Activated naive CD8-positive, alpha-beta T cell treated with anti-CD3 and anti-CD28 coated beads, Interleukin-2, amount 50 U/mL, for 24 hours (primary cell): ENCODE measurements at regions not wholly inside any gene's neighbourhood (a gene's known extent, or its start where the extent isn't known, plus 50 kb on each side); places are given as distances from the start of the nearest gene placed in this dataset.

Source experiments
- ATAC-seq: fragments of 150-1000 bp; cut with Tn5 transposase; one replicate; pipeline ENCODE4 v1.10.0; 2021
- DNase-seq: peaks from one replicate; pipeline ENCODE4 v3.0.0; 2021
- H3K27ac Mint-ChIP-seq: one replicate; pipeline ENCODE4 v1.8.0; 2021; ENCODE audit warnings: mild to moderate bottlenecking, mixed read lengths
- H3K27me3 Mint-ChIP-seq: one replicate; pipeline ENCODE4 v1.8.0; 2021; ENCODE audit warnings: mixed read lengths
- H3K36me3 Mint-ChIP-seq: one replicate; pipeline ENCODE4 v1.8.0; 2021; ENCODE audit warnings: low read depth, mixed read lengths
- H3K4me1 Mint-ChIP-seq: one replicate; pipeline ENCODE4 v1.8.0; 2021; ENCODE audit warnings: mixed read lengths
- H3K4me3 Mint-ChIP-seq: one replicate; pipeline ENCODE4 v1.8.0; 2021; ENCODE audit warnings: mild to moderate bottlenecking, moderate library complexity, mixed read lengths
- H3K9me3 Mint-ChIP-seq: one replicate; pipeline ENCODE4 v1.8.0; 2021; ENCODE audit warnings: mixed read lengths

DNA sequence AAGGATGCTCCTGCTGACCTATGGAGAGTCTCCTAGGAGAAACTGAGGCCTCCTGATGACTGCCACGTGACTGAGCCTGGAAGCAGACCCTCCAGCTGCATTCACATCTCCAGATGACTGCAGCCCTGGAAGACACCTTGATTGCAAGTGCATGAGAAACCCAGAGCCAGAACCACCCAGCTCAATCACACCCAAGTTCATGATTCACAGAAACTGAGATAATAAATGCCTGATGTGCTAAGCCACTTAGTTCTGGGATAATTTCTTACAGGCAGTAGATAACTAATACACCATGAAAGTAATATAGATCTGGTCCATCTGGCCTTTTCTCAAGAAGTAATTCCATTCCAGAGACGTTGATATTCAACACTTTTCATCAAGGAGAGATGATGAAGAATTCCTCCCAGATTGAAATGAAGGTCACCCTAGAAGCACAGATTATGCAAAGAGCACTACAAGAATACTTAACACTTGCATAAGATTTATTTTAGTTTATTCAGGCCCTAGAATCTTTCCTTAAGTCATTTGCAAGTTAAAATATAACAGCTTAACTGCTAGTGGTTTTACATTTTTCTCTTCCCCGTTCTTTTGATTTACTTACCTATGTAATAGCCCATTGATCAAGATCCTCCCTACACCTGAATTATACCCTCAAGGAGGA lies 208.2 kb upstream of the INHBA start:
- H3K27me3 Mint-ChIP-seq, result peaks cover 17% of the 10 kb centered on the region
- ATAC-seq (peak; percentile 24), DNase-seq (no peak)
- peaks cover 6% of the 10 kb centered on the region for H3K9me3 Mint-ChIP-seq
- H3K27ac Mint-ChIP-seq, result peak overlapping the region; percentile 72
- peaks cover 21% of the 10 kb centered on the region for H3K4me1 Mint-ChIP-seq
- no peak overlapping the region for H3K4me3 Mint-ChIP-seq
- no peaks in the 10 kb centered on the region for H3K36me3 Mint-ChIP-seq

DNA sequence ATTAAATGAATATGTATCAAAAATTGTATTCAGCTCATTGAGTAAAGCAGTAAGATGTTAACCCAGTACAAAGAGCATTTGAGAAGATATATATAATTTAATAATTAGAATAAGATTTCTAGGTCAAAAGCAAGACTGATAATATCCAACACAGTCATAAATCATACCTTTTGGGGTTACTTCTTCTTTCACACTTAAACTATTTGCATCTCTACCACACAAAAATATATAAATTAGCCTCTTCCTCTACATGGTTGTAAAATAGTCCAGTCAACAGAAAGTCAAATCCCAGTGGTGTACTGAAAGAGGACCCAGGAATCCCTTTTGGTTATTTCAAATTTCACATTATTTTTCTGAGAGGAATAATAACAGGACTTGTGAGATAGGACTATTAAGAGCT lies 204.6 kb upstream of the INHBA start:
- Mint-ChIP-seq H3K9me3 (peaks cover 13% of the 10 kb centered on the region), H3K36me3 (no peaks in the 10 kb centered on the region), H3K27ac (no peak overlapping the region), H3K27me3 (peaks cover 18% of the 10 kb centered on the region), H3K4me1 (peaks cover 19% of the 10 kb centered on the region), H3K4me3 (no peak overlapping the region)
- DNase-seq (no peak), ATAC-seq (no peak)

DNA sequence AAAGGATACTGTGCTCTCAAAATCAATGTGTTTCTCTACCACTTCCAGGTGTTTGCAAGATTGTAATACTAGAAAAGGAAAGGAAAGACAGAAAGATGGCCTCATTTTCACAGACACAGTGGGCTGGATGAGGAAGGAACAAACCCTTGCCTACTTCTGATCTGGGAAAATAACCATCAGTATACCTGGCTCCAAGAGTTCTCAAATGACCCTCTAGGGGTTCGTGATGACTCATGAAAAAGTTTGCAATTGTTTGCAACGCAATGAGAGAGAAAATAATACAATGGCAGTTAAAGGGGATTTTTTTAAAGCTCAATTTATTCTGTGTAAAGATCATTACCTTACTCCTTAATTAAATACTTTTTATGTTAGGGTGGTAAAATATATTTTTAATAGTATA lies 197.6 kb upstream of the INHBA start:
- Mint-ChIP-seq H3K9me3 (peaks cover 5% of the 10 kb centered on the region), H3K4me1 (no peaks in the 10 kb centered on the region), H3K27me3 (peaks cover 30% of the 10 kb centered on the region), H3K4me3 (no peak overlapping the region), H3K27ac (no peak overlapping the region), H3K36me3 (no peaks in the 10 kb centered on the region)
- ATAC-seq (no peak), DNase-seq (no peak)

DNA sequence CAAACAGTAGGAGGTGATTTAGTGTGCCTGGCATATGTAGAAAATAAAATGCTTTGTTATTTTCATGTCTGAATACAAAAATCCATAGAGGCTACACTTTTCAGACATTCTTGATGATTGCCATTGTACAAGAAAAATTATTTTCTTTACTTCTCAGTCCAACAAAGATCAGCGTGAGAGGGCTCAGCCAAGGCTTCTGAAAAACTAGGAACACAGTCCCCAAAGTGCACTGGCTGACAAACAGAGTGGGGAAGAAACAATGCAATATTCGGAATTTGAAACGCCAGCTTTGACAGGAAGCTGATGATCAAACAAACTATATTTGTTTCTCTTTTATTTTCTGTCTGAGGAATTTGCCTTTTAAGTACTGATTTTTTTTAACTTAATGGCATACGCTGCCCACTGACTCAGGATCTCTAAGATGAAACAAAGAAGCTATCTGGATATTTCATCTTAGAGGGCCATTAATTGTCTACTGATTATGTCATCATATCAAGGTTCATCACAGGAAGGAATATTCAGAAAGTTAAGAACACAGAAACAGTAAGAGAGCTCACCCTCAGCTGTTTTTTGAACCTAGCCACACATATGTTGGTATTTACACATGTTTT lies 197.0 kb upstream of the INHBA start:
- no peaks in the 10 kb centered on the region for H3K36me3 Mint-ChIP-seq
- DNase-seq, result no peak
- H3K27ac Mint-ChIP-seq, result no peak overlapping the region
- ATAC-seq, result no peak
- no peaks in the 10 kb centered on the region for H3K4me1 Mint-ChIP-seq
- peaks cover 4% of the 10 kb centered on the region for H3K9me3 Mint-ChIP-seq
- H3K27me3 Mint-ChIP-seq, result peaks cover 30% of the 10 kb centered on the region
- no peak overlapping the region for H3K4me3 Mint-ChIP-seq

DNA sequence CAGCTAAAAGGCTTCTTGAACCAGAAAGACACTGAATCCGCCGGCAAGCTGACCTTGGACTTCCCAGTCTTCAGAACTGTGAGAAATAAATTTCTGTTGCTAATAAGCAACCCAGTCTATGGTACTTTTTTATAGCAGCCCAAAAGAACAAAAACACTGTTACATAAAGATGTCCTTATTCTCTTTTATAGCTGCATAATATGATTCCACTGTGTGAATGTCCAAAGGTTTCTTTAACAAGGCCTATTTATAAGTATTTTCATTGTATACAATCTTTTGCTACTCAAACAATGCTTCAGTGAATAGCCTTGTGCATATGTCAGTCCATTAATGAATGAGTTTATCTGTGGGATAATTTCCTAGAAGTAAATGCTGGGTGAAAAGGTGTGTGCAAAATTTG lies 190.8 kb upstream of the INHBA start:
- Mint-ChIP-seq H3K4me1 (peaks cover 18% of the 10 kb centered on the region), H3K4me3 (no peak overlapping the region), H3K27me3 (peaks cover 24% of the 10 kb centered on the region), H3K9me3 (peaks cover 2% of the 10 kb centered on the region), H3K27ac (no peak overlapping the region), H3K36me3 (no peaks in the 10 kb centered on the region)
- ATAC-seq (no peak), DNase-seq (no peak)

DNA sequence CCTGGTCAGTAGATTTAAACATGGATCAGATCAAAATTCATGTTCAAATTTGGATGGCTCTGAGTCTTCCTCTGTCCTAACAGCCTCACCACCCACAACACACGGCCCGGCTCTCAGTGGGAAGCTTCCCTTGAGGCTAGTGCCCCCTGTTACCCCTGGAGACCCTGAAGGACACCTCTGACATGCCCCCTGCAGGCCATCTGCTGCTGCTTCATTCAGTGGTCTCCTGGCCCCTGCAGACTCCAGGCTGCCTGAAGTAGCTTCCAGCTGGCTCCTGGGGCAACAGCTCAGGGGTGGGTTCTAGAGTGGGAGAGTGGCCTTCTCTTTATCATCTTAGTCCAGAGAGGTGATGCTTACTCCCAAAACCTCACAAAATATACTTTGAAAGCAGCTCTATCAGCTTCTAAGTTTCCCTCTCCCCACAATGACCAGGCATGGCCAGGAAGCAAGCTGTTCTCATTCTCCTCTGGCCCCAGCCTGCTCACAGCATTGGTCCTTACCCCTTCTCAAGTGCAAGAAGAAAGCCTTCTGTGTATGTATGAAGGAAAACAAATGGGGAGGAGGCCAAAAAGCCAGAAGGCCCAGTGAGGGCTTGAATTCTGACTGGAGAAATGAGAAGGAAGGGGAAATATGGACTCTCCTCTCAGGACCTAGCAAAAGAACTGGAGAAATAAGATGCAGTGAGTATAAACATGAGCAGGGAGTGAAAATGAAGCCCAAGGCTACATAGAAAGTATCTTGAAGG lies 189.6 kb upstream of the INHBA start:
- H3K9me3 Mint-ChIP-seq, result no peaks in the 10 kb centered on the region
- no peak for DNase-seq
- peaks cover 30% of the 10 kb centered on the region for H3K4me1 Mint-ChIP-seq
- H3K27me3 Mint-ChIP-seq, result peaks cover 18% of the 10 kb centered on the region
- no peak overlapping the region for H3K4me3 Mint-ChIP-seq
- no peak overlapping the region for H3K27ac Mint-ChIP-seq
- no peaks in the 10 kb centered on the region for H3K36me3 Mint-ChIP-seq
- no peak for ATAC-seq

DNA sequence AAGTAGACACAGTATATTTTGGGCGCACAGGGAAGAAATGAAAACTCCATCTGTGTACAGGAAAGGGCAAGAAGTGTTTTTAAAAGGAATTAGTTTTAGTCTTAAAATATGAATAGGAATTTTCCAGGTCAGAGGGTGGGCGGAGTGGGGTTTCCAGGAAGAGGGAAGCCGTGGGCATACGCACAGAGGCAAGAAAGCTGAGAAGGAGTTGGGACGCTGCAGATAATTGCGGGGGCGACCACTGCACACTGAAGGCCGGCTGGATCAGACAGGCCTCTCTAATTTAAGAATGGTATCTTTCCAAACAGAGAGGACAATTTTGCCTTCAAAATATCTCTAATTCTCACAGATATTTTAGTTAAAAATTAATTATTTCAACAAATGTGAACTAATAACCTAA lies 189.1 kb upstream of the INHBA start:
- H3K36me3 Mint-ChIP-seq, result no peaks in the 10 kb centered on the region
- no peaks in the 10 kb centered on the region for H3K9me3 Mint-ChIP-seq
- ATAC-seq, result no peak
- H3K27me3 Mint-ChIP-seq, result peaks cover 14% of the 10 kb centered on the region
- DNase-seq, result no peak
- H3K4me3 Mint-ChIP-seq, result no peak overlapping the region
- H3K4me1 Mint-ChIP-seq, result peaks cover 34% of the 10 kb centered on the region
- no peak overlapping the region for H3K27ac Mint-ChIP-seq

DNA sequence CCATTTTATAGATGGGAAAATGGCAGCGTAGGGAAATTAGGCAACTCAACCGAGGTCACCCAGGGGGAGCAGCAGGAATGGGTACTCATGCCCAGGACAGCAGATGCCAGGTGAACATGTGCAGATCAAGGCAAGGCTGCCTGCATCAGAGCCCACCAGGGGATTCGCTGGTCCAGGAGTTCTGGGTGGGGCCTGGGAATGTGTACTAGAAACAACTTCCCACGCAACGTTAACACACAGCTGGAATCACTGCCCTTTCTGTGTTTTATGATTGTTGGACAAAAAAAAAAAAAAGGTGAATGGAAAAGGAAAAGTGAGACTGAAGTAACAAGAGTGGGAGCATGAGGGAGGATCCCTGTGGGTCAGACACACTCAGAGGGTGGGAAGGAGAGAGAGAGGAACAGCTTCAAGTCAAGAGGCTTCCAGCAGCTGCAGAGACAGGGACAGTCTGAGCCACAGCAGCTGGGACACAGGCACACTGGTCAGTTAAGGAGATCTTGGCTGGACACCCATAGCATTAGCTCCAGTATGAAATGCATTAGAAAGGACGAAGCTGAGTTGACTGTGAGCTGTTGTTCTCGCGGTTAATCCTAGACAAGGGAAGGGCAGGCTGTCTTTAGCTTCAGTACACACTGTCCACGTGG lies 187.9 kb upstream of the INHBA start:
- H3K36me3 Mint-ChIP-seq, result no peaks in the 10 kb centered on the region

DNA sequence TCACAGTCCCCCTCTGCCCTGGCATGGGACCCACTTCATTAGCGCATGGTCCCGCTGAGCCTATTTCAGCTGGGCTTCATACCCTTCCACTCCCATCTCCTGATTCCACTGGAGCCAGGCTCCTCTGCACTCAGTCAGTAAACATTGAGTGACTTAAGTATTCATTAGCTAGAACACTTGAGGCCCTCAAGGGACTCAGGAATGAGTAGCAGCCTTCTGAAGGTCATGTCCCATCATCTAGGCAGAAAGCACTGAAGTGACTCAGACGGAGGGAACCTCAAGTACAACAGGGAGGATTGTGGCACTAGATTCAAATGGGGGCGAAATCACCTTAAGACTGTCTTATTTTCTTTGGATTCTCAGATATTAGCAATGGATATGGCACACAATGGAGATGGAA lies 186.6 kb upstream of the INHBA start:
- no peaks in the 10 kb centered on the region for H3K36me3 Mint-ChIP-seq
- H3K27me3 Mint-ChIP-seq, result peaks cover 6% of the 10 kb centered on the region
- H3K4me3 Mint-ChIP-seq, result peak overlapping the region; percentile 47
- H3K27ac Mint-ChIP-seq, result peak overlapping the region; percentile 83
- ATAC-seq (peak; percentile 87), DNase-seq (no peak)
- no peaks in the 10 kb centered on the region for H3K9me3 Mint-ChIP-seq
- H3K4me1 Mint-ChIP-seq, result peaks cover 57% of the 10 kb centered on the region

More for the DNA sequence above, 187.9 kb upstream of the INHBA start:
- no peaks in the 10 kb centered on the region for H3K9me3 Mint-ChIP-seq
- H3K4me1 Mint-ChIP-seq, result peaks cover 44% of the 10 kb centered on the region
- H3K27ac Mint-ChIP-seq, result no peak overlapping the region
- DNase-seq (no peak), ATAC-seq (no peak)
- H3K27me3 Mint-ChIP-seq, result peaks cover 6% of the 10 kb centered on the region
- H3K4me3 Mint-ChIP-seq, result no peak overlapping the region

DNA sequence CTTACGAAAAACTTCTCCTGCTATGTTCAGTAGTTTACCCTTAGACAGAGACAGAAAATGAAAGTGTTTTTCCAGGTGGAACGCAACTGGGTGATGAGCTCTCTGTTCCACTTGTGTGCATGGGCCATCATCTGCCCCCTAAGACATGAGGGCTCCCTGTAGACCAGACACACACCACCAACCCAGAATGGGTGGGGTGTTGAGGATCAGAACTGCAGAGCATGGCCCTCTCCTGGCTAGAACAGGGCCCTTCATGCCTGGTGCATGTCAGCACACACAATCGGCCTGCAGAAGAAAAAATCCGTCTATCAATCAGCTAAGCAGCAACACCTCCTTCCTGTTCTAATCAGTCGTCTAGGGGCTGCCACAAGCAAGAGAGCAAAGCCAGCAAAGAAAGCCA lies 186.2 kb upstream of the INHBA start:
- Mint-ChIP-seq H3K36me3 (no peaks in the 10 kb centered on the region), H3K27me3 (peaks cover 6% of the 10 kb centered on the region), H3K4me3 (peak overlapping the region; percentile 47), H3K9me3 (no peaks in the 10 kb centered on the region), H3K27ac (peak overlapping the region; percentile 83), H3K4me1 (peaks cover 61% of the 10 kb centered on the region)
- ATAC-seq, result peak; percentile 47
- no peak for DNase-seq

DNA sequence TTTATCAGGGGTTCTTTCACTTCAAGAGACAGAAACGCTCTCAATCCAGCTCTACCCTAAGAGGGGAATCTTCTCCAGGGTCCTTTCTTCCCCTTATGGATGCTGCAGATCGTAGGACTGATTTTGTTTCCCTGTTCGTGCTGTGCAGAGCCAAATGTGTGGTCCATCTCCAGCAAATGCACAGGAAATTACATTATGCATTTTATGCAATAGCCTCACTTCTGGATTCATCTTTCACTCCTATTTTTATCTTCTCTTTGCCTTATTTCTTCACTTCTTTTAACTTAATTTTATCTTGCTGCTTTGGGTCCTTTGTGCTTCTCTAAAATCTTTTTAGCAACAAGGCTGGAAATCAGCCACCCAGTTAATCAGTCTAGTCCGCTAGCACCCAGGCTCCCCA lies 184.5 kb upstream of the INHBA start:
- Mint-ChIP-seq H3K36me3 (peaks cover 8% of the 10 kb centered on the region), H3K4me1 (peaks cover 74% of the 10 kb centered on the region), H3K9me3 (peaks cover 2% of the 10 kb centered on the region), H3K27ac (no peak overlapping the region), H3K4me3 (no peak overlapping the region), H3K27me3 (peaks cover 6% of the 10 kb centered on the region)
- no peak for DNase-seq
- no peak for ATAC-seq

DNA sequence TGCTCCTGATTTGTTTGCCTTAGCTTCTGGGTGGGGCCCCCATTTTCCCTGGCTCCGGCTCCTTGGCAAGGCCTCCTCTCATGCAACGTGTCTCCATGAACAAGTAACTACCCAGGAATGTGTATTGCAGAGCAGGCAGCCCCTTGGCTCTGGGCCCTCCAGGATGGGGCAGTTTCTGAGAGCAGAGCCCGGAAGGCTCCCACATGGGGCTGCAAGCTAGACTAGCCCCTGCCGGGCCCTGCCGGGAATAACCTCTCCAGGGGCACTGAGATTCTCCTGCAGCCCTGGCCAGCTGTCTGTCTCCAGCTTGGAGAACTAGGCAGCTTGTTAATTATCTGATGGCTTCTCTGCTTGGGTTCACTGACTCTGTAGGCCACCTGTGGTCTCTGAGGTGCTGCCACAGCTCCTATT lies 184.0 kb upstream of the INHBA start:
- no peak overlapping the region for H3K4me3 Mint-ChIP-seq
- peaks cover 7% of the 10 kb centered on the region for H3K9me3 Mint-ChIP-seq
- H3K36me3 Mint-ChIP-seq, result peaks cover 14% of the 10 kb centered on the region
- ATAC-seq, result no peak
- H3K4me1 Mint-ChIP-seq, result peaks cover 78% of the 10 kb centered on the region
- no peak for DNase-seq
- H3K27me3 Mint-ChIP-seq, result peaks cover 6% of the 10 kb centered on the region
- no peak overlapping the region for H3K27ac Mint-ChIP-seq

DNA sequence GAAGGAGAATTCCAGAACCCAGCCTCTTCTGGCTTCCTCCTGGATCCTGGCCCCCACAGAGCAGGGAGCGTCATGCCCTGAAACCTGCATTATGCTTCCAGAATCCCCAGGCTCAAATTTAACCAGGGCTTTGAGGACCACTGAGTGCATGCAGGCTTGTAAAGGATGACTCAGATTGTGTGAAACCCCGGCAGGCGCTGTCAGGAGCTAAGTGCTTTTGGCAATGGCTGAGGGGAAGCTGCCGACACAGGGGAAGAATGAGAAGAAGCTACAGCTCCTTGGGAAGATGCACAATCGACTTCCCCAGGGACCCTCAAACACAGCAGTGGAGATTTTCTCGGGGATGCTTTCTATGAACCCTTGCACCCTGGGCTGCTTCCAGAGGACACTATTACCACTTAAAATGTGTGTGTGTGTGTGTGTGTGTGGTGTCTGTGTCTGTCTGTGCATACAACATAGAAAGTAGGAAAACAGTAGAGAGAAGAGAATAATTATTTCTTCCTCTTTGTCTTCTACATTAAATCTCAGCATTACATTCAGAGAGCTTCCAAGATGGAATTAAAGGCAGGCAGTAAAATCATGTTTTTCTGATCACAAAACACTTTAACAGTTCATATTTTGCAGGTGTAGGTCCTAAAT lies 183.5 kb upstream of the INHBA start:
- Mint-ChIP-seq H3K4me3 (no peak overlapping the region), H3K4me1 (peaks cover 79% of the 10 kb centered on the region), H3K27ac (no peak overlapping the region), H3K27me3 (peaks cover 6% of the 10 kb centered on the region), H3K9me3 (peaks cover 8% of the 10 kb centered on the region), H3K36me3 (peaks cover 19% of the 10 kb centered on the region)
- ATAC-seq (no peak), DNase-seq (no peak)

DNA sequence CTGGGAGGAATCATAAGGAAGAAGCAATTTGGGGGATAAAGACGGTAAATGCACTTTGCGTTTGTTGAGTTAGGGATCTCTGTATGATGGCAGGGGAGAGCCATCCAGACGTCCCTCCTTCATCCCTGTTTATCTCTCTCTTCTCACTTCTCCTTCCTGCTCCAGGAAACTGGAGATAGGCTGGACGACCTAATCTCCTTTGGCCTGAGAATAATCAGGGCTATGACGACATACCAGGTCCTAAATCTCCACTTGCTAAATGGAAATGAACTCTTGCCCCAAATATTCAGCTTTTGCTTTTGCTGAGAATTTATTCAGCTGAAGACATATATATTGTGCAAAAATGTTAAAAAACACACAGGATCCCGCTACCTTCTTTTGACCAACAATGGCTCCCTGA lies 182.9 kb upstream of the INHBA start:
- Mint-ChIP-seq H3K27me3 (peaks cover 6% of the 10 kb centered on the region), H3K27ac (no peak overlapping the region), H3K36me3 (peaks cover 24% of the 10 kb centered on the region), H3K9me3 (peaks cover 8% of the 10 kb centered on the region), H3K4me3 (no peak overlapping the region), H3K4me1 (peaks cover 85% of the 10 kb centered on the region)
- ATAC-seq (no peak), DNase-seq (no peak)
